ENCODE measurements at regions not wholly inside any gene's neighbourhood (a gene's known extent, or its start where the extent isn't known, plus 50 kb on each side); places are given as distances from the start of the nearest gene placed in this dataset.

DNA sequence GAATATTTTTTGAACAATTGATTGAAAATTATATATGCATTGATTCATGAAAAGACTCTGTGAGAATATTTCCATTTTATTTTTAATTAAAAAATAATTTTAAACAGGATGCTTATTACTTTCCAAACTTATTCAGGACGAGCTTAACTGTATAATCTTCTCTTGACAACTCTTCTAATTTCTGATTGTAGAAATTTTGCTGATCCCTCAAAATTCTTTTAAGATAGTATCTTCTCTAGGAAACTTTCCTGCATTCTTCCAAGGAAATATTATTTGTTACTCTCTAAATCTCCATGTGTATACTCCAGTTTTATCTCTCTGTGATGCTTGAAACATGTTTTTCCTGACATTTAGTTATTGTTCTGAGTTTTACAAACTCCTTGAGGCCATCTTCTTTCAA is 197.2 kb downstream of the BCHE start:
- no peak for TF ChIP-seq CTCF (IDR thresholded peaks at IDR 0.05 in 8 of 11, conservative IDR thresholded peaks at IDR 0.05 in 3 of 11)
- TF ChIP-seq POLR2AphosphoS5 (IDR thresholded peaks at IDR 0.05) = no peak
- no peak for TF ChIP-seq POLR2A (IDR thresholded peaks at IDR 0.05)
